ENCODE measurements at regions not wholly inside any gene's neighbourhood (a gene's known extent, or its start where the extent isn't known, plus 50 kb on each side); places are given as distances from the start of the nearest gene placed in this dataset.

DNA sequence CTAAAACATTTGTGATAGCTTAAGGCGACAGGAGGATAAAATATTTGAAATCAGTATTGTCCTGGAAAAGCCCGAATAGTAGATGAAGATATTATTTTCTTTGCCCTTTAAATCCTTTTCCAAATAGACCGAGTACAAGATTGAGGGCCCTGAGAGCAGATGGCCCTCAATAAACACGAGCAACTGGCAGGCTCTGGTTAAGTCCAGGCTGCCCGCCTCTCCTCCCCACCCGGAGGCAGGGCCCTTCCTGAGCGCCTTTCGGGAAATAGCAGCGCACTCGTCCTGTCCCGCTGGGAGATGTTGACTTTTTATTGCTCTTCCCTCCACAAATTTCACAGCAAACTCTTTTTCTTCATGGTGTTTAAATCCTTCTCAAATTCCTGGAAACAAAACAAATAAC is 50.8 kb upstream of the MAX start:
- H3K79me2 ChIP-seq (ENCODE audit: insufficient read depth) = no peaks in the 10 kb centered on the region
- H3K4me2 ChIP-seq = no peak overlapping the region
- no peaks in the 10 kb centered on the region for H3F3A ChIP-seq (replicated peaks; ENCODE audit: insufficient read depth)
- no peaks in the 10 kb centered on the region for H3K36me3 ChIP-seq (replicated peaks in 1 of 2; ENCODE audit: control insufficient read depth in 1 of 2, insufficient read depth in 2 of 2, low read length in 1 of 2)
- H3K4me1 ChIP-seq (ENCODE audit: control insufficient read depth in 1 of 2, insufficient read depth in 2 of 2, low read depth in 1 of 2, low read length in 1 of 2) = no peaks in the 10 kb centered on the region
- no peak overlapping the region for H3K9ac ChIP-seq
- H3K9me3 ChIP-seq = no peaks in the 10 kb centered on the region
- no peaks in the 10 kb centered on the region for H3K27me3 ChIP-seq (ENCODE audit: insufficient read depth)
- TF ChIP-seq, protein P1, sequence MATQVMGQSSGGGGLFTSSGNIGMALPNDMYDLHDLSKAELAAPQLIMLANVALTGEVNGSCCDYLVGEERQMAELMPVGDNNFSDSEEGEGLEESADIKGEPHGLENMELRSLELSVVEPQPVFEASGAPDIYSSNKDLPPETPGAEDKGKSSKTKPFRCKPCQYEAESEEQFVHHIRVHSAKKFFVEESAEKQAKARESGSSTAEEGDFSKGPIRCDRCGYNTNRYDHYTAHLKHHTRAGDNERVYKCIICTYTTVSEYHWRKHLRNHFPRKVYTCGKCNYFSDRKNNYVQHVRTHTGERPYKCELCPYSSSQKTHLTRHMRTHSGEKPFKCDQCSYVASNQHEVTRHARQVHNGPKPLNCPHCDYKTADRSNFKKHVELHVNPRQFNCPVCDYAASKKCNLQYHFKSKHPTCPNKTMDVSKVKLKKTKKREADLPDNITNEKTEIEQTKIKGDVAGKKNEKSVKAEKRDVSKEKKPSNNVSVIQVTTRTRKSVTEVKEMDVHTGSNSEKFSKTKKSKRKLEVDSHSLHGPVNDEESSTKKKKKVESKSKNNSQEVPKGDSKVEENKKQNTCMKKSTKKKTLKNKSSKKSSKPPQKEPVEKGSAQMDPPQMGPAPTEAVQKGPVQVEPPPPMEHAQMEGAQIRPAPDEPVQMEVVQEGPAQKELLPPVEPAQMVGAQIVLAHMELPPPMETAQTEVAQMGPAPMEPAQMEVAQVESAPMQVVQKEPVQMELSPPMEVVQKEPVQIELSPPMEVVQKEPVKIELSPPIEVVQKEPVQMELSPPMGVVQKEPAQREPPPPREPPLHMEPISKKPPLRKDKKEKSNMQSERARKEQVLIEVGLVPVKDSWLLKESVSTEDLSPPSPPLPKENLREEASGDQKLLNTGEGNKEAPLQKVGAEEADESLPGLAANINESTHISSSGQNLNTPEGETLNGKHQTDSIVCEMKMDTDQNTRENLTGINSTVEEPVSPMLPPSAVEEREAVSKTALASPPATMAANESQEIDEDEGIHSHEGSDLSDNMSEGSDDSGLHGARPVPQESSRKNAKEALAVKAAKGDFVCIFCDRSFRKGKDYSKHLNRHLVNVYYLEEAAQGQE (IDR thresholded peaks at IDR 0.05; ENCODE audit: low read depth, low read length) = no peak
- no peak for TF ChIP-seq POLR2AphosphoS5 (IDR thresholded peaks at IDR 0.05; ENCODE audit: low read depth, low read length)
- no peak for TF ChIP-seq RCOR1 (IDR thresholded peaks at IDR 0.05; ENCODE audit: low read length)
- TF ChIP-seq MXI1 (IDR thresholded peaks at IDR 0.05; ENCODE audit: low read depth, low read length) = no peak
- ChIA-PET CTCF (interaction anchor here (1.2 kb wide), 2 partner anchors 11 to 671 kb away, joined by 5 read pairs; no protein-coding TSS in a partner anchor), POLR2A (no interaction called here)
- 81% methylated on average over 11 of the region's 11 CpGs for WGBS (ENCODE audit: low lambda C conversion rate)
- H4K20me1 ChIP-seq (ENCODE audit: insufficient read depth) = no peaks in the 10 kb centered on the region
- H2AFZ ChIP-seq (ENCODE audit: low read depth) = no peak overlapping the region
- no peak overlapping the region for H3K27ac ChIP-seq (ENCODE audit: low read depth in 2 of 2, low read length in 1 of 2)
- H3K4me3 ChIP-seq (ENCODE audit: low read depth in 2 of 2, low read length in 1 of 2) = no peak overlapping the region
- no peak for DNase-seq
- no peaks in the 10 kb centered on the region for H3K9me2 ChIP-seq

DNA sequence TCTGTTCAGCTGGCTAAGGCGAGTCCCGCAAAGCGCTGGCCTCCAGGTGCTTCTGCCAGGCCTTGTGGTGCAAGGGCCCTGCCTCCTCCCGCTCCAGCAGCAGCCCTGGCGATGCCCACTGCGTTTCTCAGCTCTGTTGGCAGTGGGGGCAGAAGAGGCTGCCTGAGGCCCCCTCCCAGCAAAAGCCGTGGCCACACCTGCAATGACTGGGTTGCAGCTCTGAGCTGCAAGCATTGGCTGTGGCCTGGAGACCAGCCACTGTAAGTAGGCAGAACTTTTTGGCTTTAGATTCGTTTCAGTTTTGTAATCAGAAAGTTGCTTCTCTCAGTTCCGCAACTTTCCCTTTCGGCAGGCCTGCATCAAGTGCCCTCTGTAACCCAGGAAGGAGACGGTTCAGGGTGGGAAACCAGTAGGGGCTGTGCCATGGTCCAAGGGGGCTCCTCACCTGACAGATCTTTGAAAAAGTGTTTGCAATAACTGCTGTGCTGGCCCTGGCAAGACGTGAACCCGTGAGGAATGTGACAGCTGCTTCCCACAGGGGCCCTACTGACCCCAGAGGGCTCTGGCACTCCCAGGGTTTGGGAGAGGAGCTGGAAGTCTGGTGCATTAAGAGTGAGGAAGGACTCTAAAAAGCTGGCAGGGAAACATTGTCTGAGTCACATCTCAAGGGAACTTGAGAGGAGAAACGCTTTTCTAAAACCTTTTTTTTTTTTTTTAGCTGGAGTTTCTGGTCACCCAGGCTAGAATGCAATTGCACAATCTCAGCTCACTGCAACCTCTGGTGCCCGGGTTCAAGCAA is 54.5 kb upstream of the MAX start:
- CTCF ChIA-PET = interaction anchor here (0.6 to 2.6 kb wide), 6 partner anchors 7 to 803 kb away, joined by 3 to 16 read pairs (median 6); no protein-coding TSS in a partner anchor
- Histone ChIP-seq H3K9ac (no peak overlapping the region), H3K27me3 (ENCODE audit: insufficient read depth) (no peaks in the 10 kb centered on the region), H3K27ac (ENCODE audit: low read depth in 2 of 2, low read length in 1 of 2) (no peak overlapping the region), H2AFZ (ENCODE audit: low read depth) (peak overlapping the region; percentile 27; the same call in 1 of the 2 replicates), H3K9me3 (no peaks in the 10 kb centered on the region), H3K4me3 (ENCODE audit: low read depth in 2 of 2, low read length in 1 of 2) (no peak overlapping the region), H3K36me3 (replicated peaks in 1 of 2; ENCODE audit: control insufficient read depth in 1 of 2, insufficient read depth in 2 of 2, low read length in 1 of 2) (no peaks in the 10 kb centered on the region), H3F3A (replicated peaks; ENCODE audit: insufficient read depth) (no peaks in the 10 kb centered on the region), H4K20me1 (ENCODE audit: insufficient read depth) (no peaks in the 10 kb centered on the region), H3K79me2 (ENCODE audit: insufficient read depth) (no peaks in the 10 kb centered on the region), H3K4me1 (ENCODE audit: control insufficient read depth in 1 of 2, insufficient read depth in 2 of 2, low read depth in 1 of 2, low read length in 1 of 2) (no peaks in the 10 kb centered on the region), H3K4me2 (no peak overlapping the region), H3K9me2 (no peaks in the 10 kb centered on the region)
- POLR2A ChIA-PET = no interaction called here
- no peak for TF ChIP-seq TEAD4 (IDR thresholded peaks at IDR 0.05; ENCODE audit: borderline replicate concordance, insufficient read depth)
- no peak for TF ChIP-seq JUND (IDR thresholded peaks at IDR 0.05)
- TF ChIP-seq MXI1 (IDR thresholded peaks at IDR 0.05; ENCODE audit: low read depth, low read length) = no peak
- no peak for TF ChIP-seq EZH2phosphoT487 (IDR thresholded peaks at IDR 0.05; ENCODE audit: borderline replicate concordance, low read depth)
- no peak for TF ChIP-seq RFX5 (IDR thresholded peaks at IDR 0.05; ENCODE audit: low read length)
- no peak for TF ChIP-seq NFIC (IDR thresholded peaks at IDR 0.05; ENCODE audit: borderline replicate concordance)
- TF ChIP-seq GATA2 (CRISPR knock-in tag; IDR thresholded peaks at IDR 0.05) = no peak
- no peak for TF ChIP-seq GABPA (IDR thresholded peaks at IDR 0.05; ENCODE audit: low read depth)
- TF ChIP-seq, protein P2, sequence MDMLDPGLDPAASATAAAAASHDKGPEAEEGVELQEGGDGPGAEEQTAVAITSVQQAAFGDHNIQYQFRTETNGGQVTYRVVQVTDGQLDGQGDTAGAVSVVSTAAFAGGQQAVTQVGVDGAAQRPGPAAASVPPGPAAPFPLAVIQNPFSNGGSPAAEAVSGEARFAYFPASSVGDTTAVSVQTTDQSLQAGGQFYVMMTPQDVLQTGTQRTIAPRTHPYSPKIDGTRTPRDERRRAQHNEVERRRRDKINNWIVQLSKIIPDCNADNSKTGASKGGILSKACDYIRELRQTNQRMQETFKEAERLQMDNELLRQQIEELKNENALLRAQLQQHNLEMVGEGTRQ (IDR thresholded peaks at IDR 0.05; ENCODE audit: borderline replicate concordance, low read depth, low read length) = no peak
- no peak for TF ChIP-seq MEF2A (IDR thresholded peaks at IDR 0.05; ENCODE audit: borderline replicate concordance, low read depth)
- TF ChIP-seq POLR2AphosphoS5 (IDR thresholded peaks at IDR 0.05; ENCODE audit: low read depth, low read length) = no peak
- DNase-seq = no peak
- WGBS (ENCODE audit: low lambda C conversion rate) = 73% methylated on average over 14 of the region's 15 CpGs

Measured in SK-N-SH (cell line).